ENCODE measurements at regions not wholly inside any gene's neighbourhood (a gene's known extent, or its start where the extent isn't known, plus 50 kb on each side); places are given as distances from the start of the nearest gene placed in this dataset.

DNA sequence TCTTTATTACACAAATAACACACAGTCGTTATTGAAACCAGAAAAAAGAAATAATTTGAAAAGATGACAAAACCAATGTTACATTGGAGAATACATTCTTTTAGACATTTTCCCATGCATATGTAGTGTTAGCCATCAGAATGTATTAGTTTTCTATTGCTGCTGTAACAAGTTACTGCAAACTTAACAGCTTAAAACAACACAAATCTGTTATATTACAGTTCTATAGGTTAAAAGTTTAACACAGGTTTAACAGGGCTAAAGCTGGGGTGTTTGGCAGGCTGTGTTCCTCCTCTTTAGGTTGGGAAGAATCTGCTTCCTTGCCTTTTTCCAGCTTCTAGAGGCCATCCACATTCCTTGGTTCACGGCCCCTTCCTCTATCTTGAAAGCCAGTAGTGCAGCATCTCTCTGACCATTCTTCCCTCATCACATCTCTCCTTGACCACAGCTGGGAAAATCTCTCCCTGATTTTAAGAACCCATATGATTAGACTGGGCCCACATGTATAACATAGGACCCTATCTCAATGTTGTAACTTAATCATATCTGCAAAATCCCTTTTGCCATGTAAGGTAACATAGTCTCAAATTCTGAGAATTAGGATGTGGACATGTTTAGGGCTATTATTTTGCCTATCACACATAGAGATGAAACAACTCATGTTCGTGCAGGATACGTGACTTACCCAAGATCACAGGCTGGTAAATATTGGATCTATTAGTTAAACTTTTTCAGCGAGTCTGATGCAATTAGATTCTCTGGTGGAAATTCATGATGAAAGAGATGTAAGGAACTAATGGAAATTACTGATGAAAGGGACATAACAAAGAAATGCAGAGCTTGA, 145.4 kb upstream of the TMEM170B start (continued):
- TF ChIP-seq ZNF317 (CRISPR knock-in tag; IDR thresholded peaks at IDR 0.05) (peak; percentile 40; the same call in 1 of the 2 replicates), SMC3 (IDR thresholded peaks at IDR 0.05; ENCODE audit: low read length) (peak; percentile 18; the same call in 1 of the 2 replicates), ZNF460 (CRISPR knock-in tag; IDR thresholded peaks at IDR 0.05; ENCODE audit: borderline replicate concordance) (no peak), ZNF652 (CRISPR knock-in tag; IDR thresholded peaks at IDR 0.05; ENCODE audit: borderline replicate concordance, low read depth) (no peak; the same call in 1 of the 2 replicates), ZNF274 (CRISPR knock-in tag; IDR thresholded peaks at IDR 0.05) (no peak), ZFP62 (CRISPR knock-in tag; IDR thresholded peaks at IDR 0.05) (no peak), MED13 (CRISPR knock-in tag; IDR thresholded peaks at IDR 0.05) (peak; percentile 79; the same call in 1 of the 2 replicates), TRIM24 (CRISPR knock-in tag; IDR thresholded peaks at IDR 0.05) (peak; percentile 91), NCOA2 (CRISPR knock-in tag; IDR thresholded peaks at IDR 0.05) (peak; percentile 90), YY1 (IDR thresholded peaks at IDR 0.05; ENCODE audit: insufficient read depth, insufficient replicate concordance, low read depth, low read length) (no peak), RARA (CRISPR knock-in tag; IDR thresholded peaks at IDR 0.05) (peak; percentile 76), KLF9 (CRISPR knock-in tag; IDR thresholded peaks at IDR 0.05; ENCODE audit: low read depth) (peak; percentile 75), MIER3 (CRISPR knock-in tag; IDR thresholded peaks at IDR 0.05; ENCODE audit: borderline replicate concordance) (peak; percentile 57), TBX3 (IDR thresholded peaks at IDR 0.05; ENCODE audit: borderline replicate concordance) (peak; percentile 40; the same call in 1 of the 2 replicates), HOXA9 (CRISPR knock-in tag; IDR thresholded peaks at IDR 0.05; ENCODE audit: borderline replicate concordance) (no peak), MBD4 (IDR thresholded peaks at IDR 0.05; ENCODE audit: borderline replicate concordance, low read length) (peak; percentile 35)
- TF ChIP-seq, protein P1, sequence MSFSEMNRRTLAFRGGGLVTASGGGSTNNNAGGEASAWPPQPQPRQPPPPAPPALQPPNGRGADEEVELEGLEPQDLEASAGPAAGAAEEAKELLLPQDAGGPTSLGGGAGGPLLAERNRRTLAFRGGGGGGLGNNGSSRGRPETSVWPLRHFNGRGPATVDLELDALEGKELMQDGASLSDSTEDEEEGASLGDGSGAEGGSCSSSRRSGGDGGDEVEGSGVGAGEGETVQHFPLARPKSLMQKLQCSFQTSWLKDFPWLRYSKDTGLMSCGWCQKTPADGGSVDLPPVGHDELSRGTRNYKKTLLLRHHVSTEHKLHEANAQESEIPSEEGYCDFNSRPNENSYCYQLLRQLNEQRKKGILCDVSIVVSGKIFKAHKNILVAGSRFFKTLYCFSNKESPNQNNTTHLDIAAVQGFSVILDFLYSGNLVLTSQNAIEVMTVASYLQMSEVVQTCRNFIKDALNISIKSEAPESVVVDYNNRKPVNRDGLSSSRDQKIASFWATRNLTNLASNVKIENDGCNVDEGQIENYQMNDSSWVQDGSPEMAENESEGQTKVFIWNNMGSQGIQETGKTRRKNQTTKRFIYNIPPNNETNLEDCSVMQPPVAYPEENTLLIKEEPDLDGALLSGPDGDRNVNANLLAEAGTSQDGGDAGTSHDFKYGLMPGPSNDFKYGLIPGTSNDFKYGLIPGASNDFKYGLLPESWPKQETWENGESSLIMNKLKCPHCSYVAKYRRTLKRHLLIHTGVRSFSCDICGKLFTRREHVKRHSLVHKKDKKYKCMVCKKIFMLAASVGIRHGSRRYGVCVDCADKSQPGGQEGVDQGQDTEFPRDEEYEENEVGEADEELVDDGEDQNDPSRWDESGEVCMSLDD (CRISPR knock-in tag; IDR thresholded peaks at IDR 0.05; ENCODE audit: borderline replicate concordance) = no peak
- TF ChIP-seq, protein P2, sequence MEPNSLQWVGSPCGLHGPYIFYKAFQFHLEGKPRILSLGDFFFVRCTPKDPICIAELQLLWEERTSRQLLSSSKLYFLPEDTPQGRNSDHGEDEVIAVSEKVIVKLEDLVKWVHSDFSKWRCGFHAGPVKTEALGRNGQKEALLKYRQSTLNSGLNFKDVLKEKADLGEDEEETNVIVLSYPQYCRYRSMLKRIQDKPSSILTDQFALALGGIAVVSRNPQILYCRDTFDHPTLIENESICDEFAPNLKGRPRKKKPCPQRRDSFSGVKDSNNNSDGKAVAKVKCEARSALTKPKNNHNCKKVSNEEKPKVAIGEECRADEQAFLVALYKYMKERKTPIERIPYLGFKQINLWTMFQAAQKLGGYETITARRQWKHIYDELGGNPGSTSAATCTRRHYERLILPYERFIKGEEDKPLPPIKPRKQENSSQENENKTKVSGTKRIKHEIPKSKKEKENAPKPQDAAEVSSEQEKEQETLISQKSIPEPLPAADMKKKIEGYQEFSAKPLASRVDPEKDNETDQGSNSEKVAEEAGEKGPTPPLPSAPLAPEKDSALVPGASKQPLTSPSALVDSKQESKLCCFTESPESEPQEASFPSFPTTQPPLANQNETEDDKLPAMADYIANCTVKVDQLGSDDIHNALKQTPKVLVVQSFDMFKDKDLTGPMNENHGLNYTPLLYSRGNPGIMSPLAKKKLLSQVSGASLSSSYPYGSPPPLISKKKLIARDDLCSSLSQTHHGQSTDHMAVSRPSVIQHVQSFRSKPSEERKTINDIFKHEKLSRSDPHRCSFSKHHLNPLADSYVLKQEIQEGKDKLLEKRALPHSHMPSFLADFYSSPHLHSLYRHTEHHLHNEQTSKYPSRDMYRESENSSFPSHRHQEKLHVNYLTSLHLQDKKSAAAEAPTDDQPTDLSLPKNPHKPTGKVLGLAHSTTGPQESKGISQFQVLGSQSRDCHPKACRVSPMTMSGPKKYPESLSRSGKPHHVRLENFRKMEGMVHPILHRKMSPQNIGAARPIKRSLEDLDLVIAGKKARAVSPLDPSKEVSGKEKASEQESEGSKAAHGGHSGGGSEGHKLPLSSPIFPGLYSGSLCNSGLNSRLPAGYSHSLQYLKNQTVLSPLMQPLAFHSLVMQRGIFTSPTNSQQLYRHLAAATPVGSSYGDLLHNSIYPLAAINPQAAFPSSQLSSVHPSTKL (CRISPR knock-in tag; IDR thresholded peaks at IDR 0.05) = peak; percentile 93
- TF ChIP-seq, protein P3, sequence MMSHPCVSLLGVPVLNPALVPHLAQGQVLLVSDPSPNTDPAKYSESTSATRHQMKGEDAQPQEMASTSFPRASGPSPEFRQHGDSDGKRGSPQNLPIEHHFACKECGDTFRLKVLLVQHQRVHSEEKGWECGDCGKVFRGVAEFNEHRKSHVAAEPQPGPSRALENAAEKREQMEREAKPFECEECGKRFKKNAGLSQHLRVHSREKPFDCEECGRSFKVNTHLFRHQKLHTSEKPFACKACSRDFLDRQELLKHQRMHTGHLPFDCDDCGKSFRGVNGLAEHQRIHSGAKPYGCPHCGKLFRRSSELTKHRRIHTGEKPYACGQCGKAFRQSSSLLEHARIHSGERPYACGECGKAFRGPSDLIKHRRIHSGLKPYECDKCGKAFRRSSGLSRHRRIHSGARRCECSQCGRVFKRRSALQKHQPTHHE (CRISPR knock-in tag; IDR thresholded peaks at IDR 0.05; ENCODE audit: borderline replicate concordance) = no peak; the same call in 1 of the 2 replicates
- TF ChIP-seq, protein P4, sequence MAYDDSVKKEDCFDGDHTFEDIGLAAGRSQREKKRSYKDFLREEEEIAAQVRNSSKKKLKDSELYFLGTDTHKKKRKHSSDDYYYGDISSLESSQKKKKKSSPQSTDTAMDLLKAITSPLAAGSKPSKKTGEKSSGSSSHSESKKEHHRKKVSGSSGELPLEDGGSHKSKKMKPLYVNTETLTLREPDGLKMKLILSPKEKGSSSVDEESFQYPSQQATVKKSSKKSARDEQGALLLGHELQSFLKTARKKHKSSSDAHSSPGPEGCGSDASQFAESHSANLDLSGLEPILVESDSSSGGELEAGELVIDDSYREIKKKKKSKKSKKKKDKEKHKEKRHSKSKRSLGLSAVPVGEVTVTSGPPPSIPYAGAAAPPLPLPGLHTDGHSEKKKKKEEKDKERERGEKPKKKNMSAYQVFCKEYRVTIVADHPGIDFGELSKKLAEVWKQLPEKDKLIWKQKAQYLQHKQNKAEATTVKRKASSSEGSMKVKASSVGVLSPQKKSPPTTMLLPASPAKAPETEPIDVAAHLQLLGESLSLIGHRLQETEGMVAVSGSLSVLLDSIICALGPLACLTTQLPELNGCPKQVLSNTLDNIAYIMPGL (CRISPR knock-in tag; IDR thresholded peaks at IDR 0.05; ENCODE audit: borderline replicate concordance in 1 of 2, low read depth in 1 of 2) = peak in 1 of 2 experiments; percentile 24; a peak in 1 of 4 replicates

All from HepG2 (cell line).